ENCODE measurements at regions not wholly inside any gene's neighbourhood (a gene's known extent, or its start where the extent isn't known, plus 50 kb on each side); places are given as distances from the start of the nearest gene placed in this dataset.

DNA sequence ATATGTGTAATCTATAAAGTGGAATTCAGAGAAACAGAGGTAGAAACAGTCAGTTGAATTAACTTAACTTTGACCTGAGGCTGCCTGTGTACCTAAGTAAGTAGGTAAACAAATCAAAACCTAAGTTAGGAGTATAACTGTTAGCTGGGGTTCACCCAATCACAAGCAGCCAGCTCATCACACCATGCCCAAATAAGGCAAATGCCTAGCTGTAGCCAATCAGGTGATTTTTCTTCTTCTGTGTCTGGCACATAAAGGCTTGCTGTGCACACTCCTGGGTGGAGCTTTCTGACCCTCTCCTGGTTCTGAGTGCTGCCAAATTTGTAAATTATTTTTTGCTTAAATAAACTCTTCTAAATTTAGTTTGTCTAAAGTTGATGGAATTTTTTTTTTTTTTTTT, 54.7 kb upstream of the TRIM39 start:
- TF ChIP-seq, protein P1, sequence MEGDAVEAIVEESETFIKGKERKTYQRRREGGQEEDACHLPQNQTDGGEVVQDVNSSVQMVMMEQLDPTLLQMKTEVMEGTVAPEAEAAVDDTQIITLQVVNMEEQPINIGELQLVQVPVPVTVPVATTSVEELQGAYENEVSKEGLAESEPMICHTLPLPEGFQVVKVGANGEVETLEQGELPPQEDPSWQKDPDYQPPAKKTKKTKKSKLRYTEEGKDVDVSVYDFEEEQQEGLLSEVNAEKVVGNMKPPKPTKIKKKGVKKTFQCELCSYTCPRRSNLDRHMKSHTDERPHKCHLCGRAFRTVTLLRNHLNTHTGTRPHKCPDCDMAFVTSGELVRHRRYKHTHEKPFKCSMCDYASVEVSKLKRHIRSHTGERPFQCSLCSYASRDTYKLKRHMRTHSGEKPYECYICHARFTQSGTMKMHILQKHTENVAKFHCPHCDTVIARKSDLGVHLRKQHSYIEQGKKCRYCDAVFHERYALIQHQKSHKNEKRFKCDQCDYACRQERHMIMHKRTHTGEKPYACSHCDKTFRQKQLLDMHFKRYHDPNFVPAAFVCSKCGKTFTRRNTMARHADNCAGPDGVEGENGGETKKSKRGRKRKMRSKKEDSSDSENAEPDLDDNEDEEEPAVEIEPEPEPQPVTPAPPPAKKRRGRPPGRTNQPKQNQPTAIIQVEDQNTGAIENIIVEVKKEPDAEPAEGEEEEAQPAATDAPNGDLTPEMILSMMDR (IDR thresholded peaks at IDR 0.05), result no peak
- no peak for TF ChIP-seq SMC3 (IDR thresholded peaks at IDR 0.05)
- TF ChIP-seq, protein P2, sequence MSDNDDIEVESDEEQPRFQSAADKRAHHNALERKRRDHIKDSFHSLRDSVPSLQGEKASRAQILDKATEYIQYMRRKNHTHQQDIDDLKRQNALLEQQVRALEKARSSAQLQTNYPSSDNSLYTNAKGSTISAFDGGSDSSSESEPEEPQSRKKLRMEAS (IDR thresholded peaks at IDR 0.05), result no peak
- TF ChIP-seq, protein P3, sequence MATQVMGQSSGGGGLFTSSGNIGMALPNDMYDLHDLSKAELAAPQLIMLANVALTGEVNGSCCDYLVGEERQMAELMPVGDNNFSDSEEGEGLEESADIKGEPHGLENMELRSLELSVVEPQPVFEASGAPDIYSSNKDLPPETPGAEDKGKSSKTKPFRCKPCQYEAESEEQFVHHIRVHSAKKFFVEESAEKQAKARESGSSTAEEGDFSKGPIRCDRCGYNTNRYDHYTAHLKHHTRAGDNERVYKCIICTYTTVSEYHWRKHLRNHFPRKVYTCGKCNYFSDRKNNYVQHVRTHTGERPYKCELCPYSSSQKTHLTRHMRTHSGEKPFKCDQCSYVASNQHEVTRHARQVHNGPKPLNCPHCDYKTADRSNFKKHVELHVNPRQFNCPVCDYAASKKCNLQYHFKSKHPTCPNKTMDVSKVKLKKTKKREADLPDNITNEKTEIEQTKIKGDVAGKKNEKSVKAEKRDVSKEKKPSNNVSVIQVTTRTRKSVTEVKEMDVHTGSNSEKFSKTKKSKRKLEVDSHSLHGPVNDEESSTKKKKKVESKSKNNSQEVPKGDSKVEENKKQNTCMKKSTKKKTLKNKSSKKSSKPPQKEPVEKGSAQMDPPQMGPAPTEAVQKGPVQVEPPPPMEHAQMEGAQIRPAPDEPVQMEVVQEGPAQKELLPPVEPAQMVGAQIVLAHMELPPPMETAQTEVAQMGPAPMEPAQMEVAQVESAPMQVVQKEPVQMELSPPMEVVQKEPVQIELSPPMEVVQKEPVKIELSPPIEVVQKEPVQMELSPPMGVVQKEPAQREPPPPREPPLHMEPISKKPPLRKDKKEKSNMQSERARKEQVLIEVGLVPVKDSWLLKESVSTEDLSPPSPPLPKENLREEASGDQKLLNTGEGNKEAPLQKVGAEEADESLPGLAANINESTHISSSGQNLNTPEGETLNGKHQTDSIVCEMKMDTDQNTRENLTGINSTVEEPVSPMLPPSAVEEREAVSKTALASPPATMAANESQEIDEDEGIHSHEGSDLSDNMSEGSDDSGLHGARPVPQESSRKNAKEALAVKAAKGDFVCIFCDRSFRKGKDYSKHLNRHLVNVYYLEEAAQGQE (IDR thresholded peaks at IDR 0.05), result no peak
- TF ChIP-seq POLR2A (IDR thresholded peaks at IDR 0.05; ENCODE audit: low read length), result no peak
- TF ChIP-seq RNF2 (IDR thresholded peaks at IDR 0.05; ENCODE audit: borderline replicate concordance, low read depth), result no peak
- no peak for TF ChIP-seq MAZ (IDR thresholded peaks at IDR 0.05; ENCODE audit: borderline replicate concordance, low read depth, low read length)
